Adrenal gland (tissue), 9 donors: ENCODE measurements at regions not wholly inside any gene's neighbourhood (a gene's known extent, or its start where the extent isn't known, plus 50 kb on each side); places are given as distances from the start of the nearest gene placed in this dataset.

Experiments
- DNase-seq, 7 donors: peaks; one replicate each; pipeline ENCODE4 v3.0.0-alpha.2; 2019 to 2020
- H3K27ac ChIP-seq, 5 donors: fragments of 200-600 bp; sonication (generic) in 4 of 5; 1 replicate in 3 of 5; 2 replicates in 2 of 5; pipeline versions ENCODE4 v1.5.1 to v1.8.0; 2016 to 2020; ENCODE audit warnings: mild to moderate bottlenecking in 1 of 5
- H3K27me3 ChIP-seq: fragments of 200-600 bp; 2 replicates; pipeline ENCODE4 v1.8.0; 2021
- H3K36me3 ChIP-seq, 2 donors: fragments of 200-600 bp; replicated peaks in 1 of 2; 1 replicate in 1 of 2; 2 replicates in 1 of 2; pipeline versions ENCODE4 v1.5.1 to v1.8.0; 2018 to 2022
- H3K4me1 ChIP-seq, 2 donors: fragments of 200-600 bp; replicated peaks in 1 of 2; 1 replicate in 1 of 2; 2 replicates in 1 of 2; pipeline versions ENCODE4 v1.5.1 to v1.8.0; 2018 to 2021
- H3K4me3 ChIP-seq, 4 donors: fragments of 200-600 bp; sonication (generic) in 3 of 4; one replicate each; pipeline ENCODE4 v1.5.1; 2016 to 2018
- H3K9me3 ChIP-seq, 3 donors: fragments of 200-600 bp; sonication (generic) in 1 of 3; replicated peaks in 1 of 3; 1 replicate in 2 of 3; 2 replicates in 1 of 3; pipeline versions ENCODE4 v1.5.1 to v1.8.0; 2016 to 2021
- CTCF ChIP-seq, 6 experiments: fragments of 450-650 bp in 4 of 6; fragments of 200-600 bp in 2 of 6; sonication (generic) in 1 of 6; IDR thresholded peaks; 1 replicate in 5 of 6; 2 replicates in 1 of 6; pipeline versions ENCODE4 v1.5.1 to v1.8.0; 2016 to 2021; ENCODE audit warnings: antibody characterized with exemption in 6 of 6, mild to moderate bottlenecking in 2 of 6, moderate library complexity in 1 of 6
- POLR2A ChIP-seq, 2 donors: fragments of 450-650 bp; IDR thresholded peaks; one replicate each; pipeline ENCODE4 v1.6.1; 2017; ENCODE audit warnings: antibody characterized with exemption in 2 of 2, mild to moderate bottlenecking in 2 of 2, moderate library complexity in 1 of 2
- WGBS, 4 donors: extraction: QIAGEN DNeasy Blood & Tissue Kit in 2 of 4; methylation state at CpG; one replicate each; pipeline versions ENCODE4 v1.1.5 to v1.1.7; 2013 to 2017; 5-methylcytosine and 5-hydroxymethylcytosine counted together
- intact Hi-C, 2 donors: fragments of 100-400 bp; cut with DNase I; formaldehyde crosslinking; loops; one replicate each; pipeline versions ENCODE4 v1.14.1 to v1.15.0; 2022 to 2023
- donor health status: healthy with polysubstance abuse.
- donor health status: Bipolar disorder and iron deficiency.
- donor health status: DM: yes; HTN: yes; CAD: no.
- donor health status: DM: no; HTN: no; CAD: no.
- donor health status: DM: no; HTN: no; CAD: no.

- WGBS, 4 donors: 35 to 61% (median 53%) methylated on average over 1 of the region's 1 CpG
- H3K9me3 ChIP-seq: no peaks in the 10 kb centered on the region
- TF ChIP-seq POLR2A (IDR thresholded peaks at IDR 0.05): no peak
- no peak for TF ChIP-seq CTCF (IDR thresholded peaks at IDR 0.05)
- DNase-seq: no peak
- no peaks in the 10 kb centered on the region for H3K4me1 ChIP-seq
- H3K27me3 ChIP-seq: no peaks in the 10 kb centered on the region
- intact Hi-C loops: no loop called here
- no peak overlapping the region for H3K27ac ChIP-seq
- no peaks in the 10 kb centered on the region for H3K36me3 ChIP-seq
- H3K4me3 ChIP-seq: no peak overlapping the region
Measured at GRCh38 chr4:100833906-100834305, 316.1 kb upstream of the EMCN start.

GRCh38 chr4:100828986-100829685, 311.3 kb upstream of the EMCN start:
- WGBS, 4 donors: 30 to 68% (median 49%) methylated on average over 2 of the region's 2 CpGs
- intact Hi-C loops: no loop called here
- no peaks in the 10 kb centered on the region for H3K27me3 ChIP-seq
- no peaks in the 10 kb centered on the region for H3K4me1 ChIP-seq
- H3K9me3 ChIP-seq: no peaks in the 10 kb centered on the region
- no peak for DNase-seq
- no peak overlapping the region for H3K4me3 ChIP-seq
- no peaks in the 10 kb centered on the region for H3K36me3 ChIP-seq
- TF ChIP-seq CTCF (IDR thresholded peaks at IDR 0.05): no peak
- TF ChIP-seq POLR2A (IDR thresholded peaks at IDR 0.05): no peak
- H3K27ac ChIP-seq: no peak overlapping the region

GRCh38 chr4:100828364-100828763, 310.5 kb upstream of the EMCN start:
- no peak for DNase-seq
- Histone ChIP-seq H3K36me3 (no peaks in the 10 kb centered on the region), H3K4me1 (no peaks in the 10 kb centered on the region), H3K9me3 (no peaks in the 10 kb centered on the region), H3K27me3 (no peaks in the 10 kb centered on the region), H3K27ac (no peak overlapping the region), H3K4me3 (no peak overlapping the region)
- intact Hi-C loops: no loop called here
- TF ChIP-seq POLR2A (IDR thresholded peaks at IDR 0.05): no peak
- no peak for TF ChIP-seq CTCF (IDR thresholded peaks at IDR 0.05)
- WGBS, 4 donors: 67 to 80% (median 71%) methylated on average over 3 of the region's 3 CpGs

GRCh38 chr4:100827756-100828155, 309.9 kb upstream of the EMCN start:
- H3K27ac ChIP-seq: no peak overlapping the region
- H3K9me3 ChIP-seq: no peaks in the 10 kb centered on the region
- H3K4me3 ChIP-seq: no peak overlapping the region
- H3K4me1 ChIP-seq: peaks cover 0 to 3% of the 10 kb centered on the region in 2 donors
- TF ChIP-seq CTCF (IDR thresholded peaks at IDR 0.05) (no peak), POLR2A (IDR thresholded peaks at IDR 0.05) (no peak)
- intact Hi-C loops: no loop called here
- DNase-seq: no peak
- H3K27me3 ChIP-seq: no peaks in the 10 kb centered on the region
- no peaks in the 10 kb centered on the region for H3K36me3 ChIP-seq
